PC-9 (cell line): ENCODE measurements at regions not wholly inside any gene's neighbourhood (a gene's known extent, or its start where the extent isn't known, plus 50 kb on each side); places are given as distances from the start of the nearest gene placed in this dataset.

Source experiments
- BruUV-seq: library from RNA; stranded (reverse); fragments of 400-500 nt; replicated peaks from 2 replicates; lab custom pipeline; 2021; lab: Mats Ljungman, UMichigan
- CTCF ChIA-PET: fragments of 300-600 bp; sonication (Branson Sonifier 250); formaldehyde crosslinking; loops from one replicate; lab custom pipeline; 2022; ENCODE audit warnings: antibody characterized with exemption; lab: Charles Lee
- POLR2A ChIA-PET: fragments of 300-600 bp; sonication (Branson Sonifier 250); formaldehyde crosslinking; loops from one replicate; lab custom pipeline; 2022; ENCODE audit warnings: antibody characterized with exemption; ENCODE audit not compliant: unreplicated experiment; lab: Charles Lee
- DNase-seq, 2 experiments: peaks; one replicate each; pipeline versions ENCODE4 v3.0.0 to v3.0.0-alpha.2; 2015 to 2022; ENCODE audit warnings: mixed read lengths in 1 of 2
- H2AFZ ChIP-seq: fragments of 200-600 bp; sonication (generic); 2 replicates; pipeline ENCODE4 v1.8.1; 2017; ENCODE audit warnings: antibody characterized with exemption
- H3F3A ChIP-seq: fragments of 200-600 bp; sonication (generic); 2 replicates; pipeline ENCODE4 v1.8.1; 2017; ENCODE audit warnings: antibody characterized with exemption, mild to moderate bottlenecking, low read depth; ENCODE audit not compliant: insufficient read depth
- H3K27ac ChIP-seq: fragments of 200-600 bp; sonication (generic); 2 replicates; pipeline ENCODE4 v1.6.1; 2016; ENCODE audit warnings: mixed run types
- H3K27me3 ChIP-seq: fragments of 200-600 bp; sonication (generic); 2 replicates; pipeline ENCODE4 v1.6.1; 2016; ENCODE audit warnings: low read depth, mixed run types; ENCODE audit not compliant: insufficient read depth
- H3K36me3 ChIP-seq: fragments of 200-600 bp; sonication (generic); 2 replicates; pipeline ENCODE4 v1.6.1; 2016; ENCODE audit warnings: low read depth, mixed run types
- H3K4me1 ChIP-seq: fragments of 200-600 bp; sonication (generic); replicated peaks from 2 replicates; pipeline ENCODE4 v1.6.1; 2016; ENCODE audit warnings: mixed run types; ENCODE audit not compliant: insufficient read depth
- H3K4me2 ChIP-seq: fragments of 200-600 bp; sonication (generic); 2 replicates; pipeline ENCODE4 v1.6.1; 2017; ENCODE audit warnings: mixed run types
- H3K4me3 ChIP-seq: fragments of 200-600 bp; sonication (generic); 2 replicates; pipeline ENCODE4 v1.6.1; 2016; ENCODE audit warnings: mixed run types
- H3K79me2 ChIP-seq: fragments of 200-600 bp; sonication (generic); 2 replicates; pipeline ENCODE4 v1.6.1; 2017; ENCODE audit warnings: low read depth, mixed run types
- H3K9me2 ChIP-seq: fragments of 200-600 bp; sonication (generic); 2 replicates; pipeline ENCODE4 v1.8.1; 2017; ENCODE audit warnings: mild to moderate bottlenecking; ENCODE audit not compliant: insufficient read depth
- H3K9me3 ChIP-seq: fragments of 200-600 bp; sonication (generic); 2 replicates; pipeline ENCODE4 v1.8.1; 2016; ENCODE audit warnings: low read depth; ENCODE audit not compliant: insufficient read depth
- H4K20me1 ChIP-seq: fragments of 200-600 bp; sonication (generic); 2 replicates; pipeline ENCODE4 v1.8.1; 2017; ENCODE audit not compliant: insufficient read depth
- EZH2 ChIP-seq: fragments of 200-600 bp; sonication (generic); IDR thresholded peaks from 2 replicates; pipeline ENCODE4 v1.8.0; 2017; ENCODE audit warnings: antibody characterized with exemption, low read depth
- intact Hi-C: fragments of 100-400 bp; cut with micrococcal nuclease; formaldehyde crosslinking; loops from one replicate; pipeline ENCODE4 v1.10.0; 2022; ENCODE audit not compliant: unreplicated experiment
- TF ChIP-seq, protein P1 (sequence below): fragments of 200-600 bp; sonication (generic); conservative IDR thresholded peaks from 2 replicates; pipeline ENCODE4 v1.6.1; 2017; ENCODE audit warnings: mixed run types, antibody characterized with exemption, mild to moderate bottlenecking, moderate library complexity

DNA sequence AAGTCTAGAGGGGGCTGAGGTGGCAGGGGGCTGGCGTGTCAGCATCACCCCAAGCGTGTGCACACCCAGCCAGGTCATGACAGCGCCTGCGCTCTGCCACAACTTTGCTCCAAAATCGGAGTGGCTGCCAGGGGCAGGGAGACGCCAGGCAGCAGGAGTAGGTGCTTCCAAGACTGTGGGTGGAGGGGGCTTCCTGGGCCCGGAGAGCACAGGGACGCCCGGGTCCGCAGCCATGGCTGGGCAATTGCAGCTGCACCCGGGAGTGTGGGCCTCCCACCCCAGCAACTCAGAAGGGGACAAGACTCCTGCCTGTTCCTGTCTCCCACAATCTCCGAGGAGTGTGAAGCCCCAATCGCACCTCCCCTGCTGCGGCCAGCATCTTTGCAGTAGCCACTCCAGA lies 53.1 kb upstream of the CYYR1 start:
- BruUV-seq, result no TSS peak
- TF ChIP-seq, protein P1, sequence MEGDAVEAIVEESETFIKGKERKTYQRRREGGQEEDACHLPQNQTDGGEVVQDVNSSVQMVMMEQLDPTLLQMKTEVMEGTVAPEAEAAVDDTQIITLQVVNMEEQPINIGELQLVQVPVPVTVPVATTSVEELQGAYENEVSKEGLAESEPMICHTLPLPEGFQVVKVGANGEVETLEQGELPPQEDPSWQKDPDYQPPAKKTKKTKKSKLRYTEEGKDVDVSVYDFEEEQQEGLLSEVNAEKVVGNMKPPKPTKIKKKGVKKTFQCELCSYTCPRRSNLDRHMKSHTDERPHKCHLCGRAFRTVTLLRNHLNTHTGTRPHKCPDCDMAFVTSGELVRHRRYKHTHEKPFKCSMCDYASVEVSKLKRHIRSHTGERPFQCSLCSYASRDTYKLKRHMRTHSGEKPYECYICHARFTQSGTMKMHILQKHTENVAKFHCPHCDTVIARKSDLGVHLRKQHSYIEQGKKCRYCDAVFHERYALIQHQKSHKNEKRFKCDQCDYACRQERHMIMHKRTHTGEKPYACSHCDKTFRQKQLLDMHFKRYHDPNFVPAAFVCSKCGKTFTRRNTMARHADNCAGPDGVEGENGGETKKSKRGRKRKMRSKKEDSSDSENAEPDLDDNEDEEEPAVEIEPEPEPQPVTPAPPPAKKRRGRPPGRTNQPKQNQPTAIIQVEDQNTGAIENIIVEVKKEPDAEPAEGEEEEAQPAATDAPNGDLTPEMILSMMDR, result no peak
- no peak for TF ChIP-seq EZH2
- ChIA-PET CTCF (no interaction called here), POLR2A (no interaction called here)
- DNase-seq, result no peak
- Histone ChIP-seq H3K36me3 (no peaks in the 10 kb centered on the region), H3K27ac (no peak overlapping the region), H3K4me2 (no peak overlapping the region), H3K9me2 (no peaks in the 10 kb centered on the region), H3K9me3 (no peaks in the 10 kb centered on the region), H3K4me3 (no peak overlapping the region), H2AFZ (no peak overlapping the region), H3K4me1 (no peaks in the 10 kb centered on the region), H4K20me1 (no peaks in the 10 kb centered on the region), H3F3A (no peaks in the 10 kb centered on the region), H3K79me2 (no peaks in the 10 kb centered on the region), H3K27me3 (no peaks in the 10 kb centered on the region)
- intact Hi-C loops, result no loop called here

DNA sequence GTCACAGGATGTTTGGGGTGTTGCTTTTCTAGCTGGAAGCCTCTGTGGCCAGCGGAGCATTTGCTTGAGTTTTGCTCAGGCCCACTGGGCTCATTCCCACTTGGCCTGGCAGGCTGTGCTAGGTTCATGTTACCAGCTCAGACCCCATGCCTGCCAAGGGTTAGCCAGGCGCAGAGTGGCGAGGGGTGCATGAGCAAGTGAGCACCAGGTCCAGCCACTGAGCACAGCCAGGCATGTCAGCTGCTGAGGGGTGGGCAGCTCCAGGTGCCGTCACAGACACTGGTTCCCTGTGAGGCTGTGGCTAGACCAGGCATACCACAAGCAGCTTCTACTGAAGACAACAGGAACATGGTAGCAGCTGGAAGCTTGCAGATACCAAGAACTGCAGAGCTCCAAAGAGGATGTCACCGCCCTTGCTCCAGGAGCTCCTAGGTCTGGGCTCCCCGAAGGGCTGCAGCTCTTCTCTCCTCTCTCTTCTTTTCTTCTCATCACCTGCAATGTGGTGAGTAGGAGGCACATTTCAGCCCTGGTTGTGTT lies 52.0 kb upstream of the CYYR1 start:
- no peak overlapping the region for H2AFZ ChIP-seq
- intact Hi-C loops, result no loop called here
- no peak for DNase-seq
- no TSS peak for BruUV-seq
- ChIA-PET POLR2A (no interaction called here), CTCF (no interaction called here)
- H3K4me1 ChIP-seq, result no peaks in the 10 kb centered on the region
- no peaks in the 10 kb centered on the region for H3K27me3 ChIP-seq
- no peaks in the 10 kb centered on the region for H3K36me3 ChIP-seq
- TF ChIP-seq, protein P1, result no peak
- TF ChIP-seq EZH2, result no peak
- H3K4me2 ChIP-seq, result no peak overlapping the region
- H3K27ac ChIP-seq, result no peak overlapping the region
- H3K9me2 ChIP-seq, result no peaks in the 10 kb centered on the region
- H4K20me1 ChIP-seq, result no peaks in the 10 kb centered on the region
- no peaks in the 10 kb centered on the region for H3K79me2 ChIP-seq
- H3K4me3 ChIP-seq, result no peak overlapping the region
- no peaks in the 10 kb centered on the region for H3K9me3 ChIP-seq
- no peaks in the 10 kb centered on the region for H3F3A ChIP-seq
